ENCODE measurements at regions not wholly inside any gene's neighbourhood (a gene's known extent, or its start where the extent isn't known, plus 50 kb on each side); places are given as distances from the start of the nearest gene placed in this dataset.

- no peak for FAIRE-seq
- H4K20me1 ChIP-seq (ENCODE audit: control insufficient read depth, extremely low read depth, insufficient read depth, low read length), result no peaks in the 10 kb centered on the region
Observed at GRCh38 chr2:54058449-54058848, 57.0 kb upstream of the ACYP2 start.

GRCh38 chr2:54054774-54055173 lies 60.6 kb upstream of the ACYP2 start:
- dilution Hi-C loops (cut with MboI; ENCODE audit: extremely low pct_ligation_motif_present, low sequenced_read_pairs), result no loop called here
- TF ChIP-seq, protein P1, sequence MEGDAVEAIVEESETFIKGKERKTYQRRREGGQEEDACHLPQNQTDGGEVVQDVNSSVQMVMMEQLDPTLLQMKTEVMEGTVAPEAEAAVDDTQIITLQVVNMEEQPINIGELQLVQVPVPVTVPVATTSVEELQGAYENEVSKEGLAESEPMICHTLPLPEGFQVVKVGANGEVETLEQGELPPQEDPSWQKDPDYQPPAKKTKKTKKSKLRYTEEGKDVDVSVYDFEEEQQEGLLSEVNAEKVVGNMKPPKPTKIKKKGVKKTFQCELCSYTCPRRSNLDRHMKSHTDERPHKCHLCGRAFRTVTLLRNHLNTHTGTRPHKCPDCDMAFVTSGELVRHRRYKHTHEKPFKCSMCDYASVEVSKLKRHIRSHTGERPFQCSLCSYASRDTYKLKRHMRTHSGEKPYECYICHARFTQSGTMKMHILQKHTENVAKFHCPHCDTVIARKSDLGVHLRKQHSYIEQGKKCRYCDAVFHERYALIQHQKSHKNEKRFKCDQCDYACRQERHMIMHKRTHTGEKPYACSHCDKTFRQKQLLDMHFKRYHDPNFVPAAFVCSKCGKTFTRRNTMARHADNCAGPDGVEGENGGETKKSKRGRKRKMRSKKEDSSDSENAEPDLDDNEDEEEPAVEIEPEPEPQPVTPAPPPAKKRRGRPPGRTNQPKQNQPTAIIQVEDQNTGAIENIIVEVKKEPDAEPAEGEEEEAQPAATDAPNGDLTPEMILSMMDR (optimal IDR thresholded peaks at IDR 0.05 in 1 of 3, IDR thresholded peaks at IDR 0.05 in 1 of 3, conservative IDR thresholded peaks at IDR 0.05 in 1 of 3; ENCODE audit: extremely low read depth in 1 of 3, insufficient read depth in 2 of 3, low read length in 3 of 3), result no peak
- no peak for TF ChIP-seq EZH2 (IDR thresholded peaks at IDR 0.05; ENCODE audit: low read length)

More at GRCh38 chr2:54058449-54058848, 57.0 kb upstream of the ACYP2 start:
- Histone ChIP-seq H2AFZ (ENCODE audit: control insufficient read depth, low read length) (no peak overlapping the region), H3K9me3 (ENCODE audit: control insufficient read depth, low read depth, low read length) (no peaks in the 10 kb centered on the region), H3K36me3 (ENCODE audit: control insufficient read depth in 2 of 2, extremely low read depth in 1 of 2, insufficient read depth in 2 of 2, low read length in 2 of 2) (no peaks in the 10 kb centered on the region), H3K4me3 (ENCODE audit: control insufficient read depth in 2 of 3, extremely low read depth in 1 of 3, insufficient read depth in 2 of 3, low read depth in 1 of 3, low read length in 3 of 3) (no peak overlapping the region), H3K27me3 (ENCODE audit: control insufficient read depth, extremely low read depth, insufficient read depth, low read length) (no peaks in the 10 kb centered on the region), H3K4me1 (ENCODE audit: control insufficient read depth, extremely low read depth, insufficient read depth, low read length) (peaks cover 16% of the 10 kb centered on the region), H3K9ac (ENCODE audit: control insufficient read depth, extremely low read depth, insufficient read depth, low read length) (no peak overlapping the region), H3K4me2 (ENCODE audit: control insufficient read depth, extremely low read depth, insufficient read depth, low read depth, low read length) (no peak overlapping the region), H3K27ac (ENCODE audit: control insufficient read depth, insufficient read depth, low read length) (no peak overlapping the region), H3K79me2 (ENCODE audit: control insufficient read depth, insufficient read depth, low read length) (no peaks in the 10 kb centered on the region), H3K9me1 (ENCODE audit: control insufficient read depth, extremely low read depth, insufficient read depth, low read length) (no peaks in the 10 kb centered on the region)
- no peak for DNase-seq (ENCODE audit: low read depth, low spot score)
- TF ChIP-seq, protein P1 (optimal IDR thresholded peaks at IDR 0.05 in 1 of 3, IDR thresholded peaks at IDR 0.05 in 1 of 3, conservative IDR thresholded peaks at IDR 0.05 in 1 of 3; ENCODE audit: extremely low read depth in 1 of 3, insufficient read depth in 2 of 3, low read length in 3 of 3), result no peak
- TF ChIP-seq EZH2 (IDR thresholded peaks at IDR 0.05; ENCODE audit: low read length), result no peak
- dilution Hi-C loops (cut with MboI; ENCODE audit: extremely low pct_ligation_motif_present, low sequenced_read_pairs), result no loop called here

More at GRCh38 chr2:54054774-54055173, 60.6 kb upstream of the ACYP2 start:
- no peak for FAIRE-seq
- no peak for DNase-seq (ENCODE audit: low read depth, low spot score)
- peaks cover 6% of the 10 kb centered on the region for H3K4me1 ChIP-seq (ENCODE audit: control insufficient read depth, extremely low read depth, insufficient read depth, low read length)
- no peak overlapping the region for H3K9ac ChIP-seq (ENCODE audit: control insufficient read depth, extremely low read depth, insufficient read depth, low read length)
- H3K27me3 ChIP-seq (ENCODE audit: control insufficient read depth, extremely low read depth, insufficient read depth, low read length), result no peaks in the 10 kb centered on the region
- H2AFZ ChIP-seq (ENCODE audit: control insufficient read depth, low read length), result no peak overlapping the region
- H4K20me1 ChIP-seq (ENCODE audit: control insufficient read depth, extremely low read depth, insufficient read depth, low read length), result no peaks in the 10 kb centered on the region
- no peaks in the 10 kb centered on the region for H3K36me3 ChIP-seq (ENCODE audit: control insufficient read depth in 2 of 2, extremely low read depth in 1 of 2, insufficient read depth in 2 of 2, low read length in 2 of 2)
- H3K4me2 ChIP-seq (ENCODE audit: control insufficient read depth, extremely low read depth, insufficient read depth, low read depth, low read length), result no peak overlapping the region
- H3K27ac ChIP-seq (ENCODE audit: control insufficient read depth, insufficient read depth, low read length), result no peak overlapping the region
- H3K4me3 ChIP-seq (ENCODE audit: control insufficient read depth in 2 of 3, extremely low read depth in 1 of 3, insufficient read depth in 2 of 3, low read depth in 1 of 3, low read length in 3 of 3), result no peak overlapping the region
- H3K9me3 ChIP-seq (ENCODE audit: control insufficient read depth, low read depth, low read length), result no peaks in the 10 kb centered on the region
- no peaks in the 10 kb centered on the region for H3K79me2 ChIP-seq (ENCODE audit: control insufficient read depth, insufficient read depth, low read length)
- H3K9me1 ChIP-seq (ENCODE audit: control insufficient read depth, extremely low read depth, insufficient read depth, low read length), result no peaks in the 10 kb centered on the region

Data from keratinocyte (primary cell).